Activated effector memory CD4-positive, alpha-beta T cell treated with anti-CD3 and anti-CD28 coated beads, Interleukin-2, amount 50 U/mL, for 16 hours (primary cell): ENCODE measurements at regions not wholly inside any gene's neighbourhood (a gene's known extent, or its start where the extent isn't known, plus 50 kb on each side); places are given as distances from the start of the nearest gene placed in this dataset.
"Not testable (repeated sequence)": the region's sequence is repeated elsewhere in the genome, so short reads cannot be mapped to it uniquely, and the experiment has no call there.

ENCODE experiments used
- DNase-seq: peaks from one replicate; pipeline ENCODE4 v3.0.0-alpha.2; 2020

DNA sequence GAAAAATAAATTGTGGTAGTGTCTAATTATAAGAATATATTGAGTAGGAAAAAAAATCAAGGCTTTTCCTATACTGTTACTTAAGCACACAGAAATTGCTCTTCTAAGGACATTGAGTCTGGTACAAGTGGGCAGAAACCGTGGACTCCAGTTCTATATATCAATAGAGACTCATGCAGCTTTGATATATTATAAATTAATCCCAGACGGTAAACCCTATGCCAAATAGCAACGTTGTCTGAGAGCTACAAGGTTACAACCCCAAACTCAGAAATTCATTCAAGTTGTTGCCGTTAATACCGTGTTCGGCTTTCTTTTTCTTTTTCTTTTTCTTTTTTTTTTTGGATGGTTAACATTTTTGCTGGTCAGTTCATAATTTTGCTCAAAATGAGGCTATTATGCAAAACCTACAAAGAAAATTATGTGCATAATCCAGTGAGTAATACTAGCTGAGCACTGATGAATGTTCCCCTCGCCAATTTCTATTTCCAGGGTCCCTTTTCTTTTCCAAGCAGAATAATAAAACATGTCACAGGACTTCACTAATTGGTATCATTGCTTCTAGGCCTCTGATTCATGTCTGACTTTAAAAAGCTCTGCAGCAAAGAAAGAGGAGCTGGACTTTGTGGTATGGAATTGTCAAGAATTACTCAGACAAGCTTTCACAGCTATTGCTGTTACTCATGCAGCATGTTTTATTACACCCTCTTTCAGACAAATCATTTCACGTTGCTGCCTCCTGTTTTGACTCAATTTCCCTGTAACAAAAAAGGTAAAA lies 737.7 kb downstream of the NLGN4X start:
- no peak for DNase-seq

DNA sequence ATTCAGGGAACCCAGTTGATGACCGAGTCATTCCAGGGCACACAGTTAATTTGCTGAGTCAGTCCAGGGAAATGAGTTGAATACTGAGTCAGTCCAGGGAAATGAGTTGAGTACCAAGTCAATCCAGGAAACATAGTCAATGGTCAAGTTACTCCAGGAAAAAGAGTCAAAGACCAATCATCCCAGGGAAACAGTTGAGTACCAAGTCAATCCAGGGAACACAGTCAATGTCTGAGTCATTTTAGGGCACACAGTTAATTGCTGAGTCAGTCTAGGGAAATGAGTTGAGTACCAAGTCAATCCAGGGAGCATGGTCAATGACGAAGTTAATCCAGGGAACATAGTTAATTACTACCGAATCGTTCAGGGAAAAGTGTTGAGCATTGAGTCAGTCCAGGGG lies 754.4 kb downstream of the NLGN4X start:
- DNase-seq = no peak

GRCh38 chrX:5458300-5458842 lies 770.3 kb downstream of the NLGN4X start:
- DNase-seq = no peak

GRCh38 chrX:5449323-5449722 lies 779.3 kb downstream of the NLGN4X start:
- no peak for DNase-seq

DNA sequence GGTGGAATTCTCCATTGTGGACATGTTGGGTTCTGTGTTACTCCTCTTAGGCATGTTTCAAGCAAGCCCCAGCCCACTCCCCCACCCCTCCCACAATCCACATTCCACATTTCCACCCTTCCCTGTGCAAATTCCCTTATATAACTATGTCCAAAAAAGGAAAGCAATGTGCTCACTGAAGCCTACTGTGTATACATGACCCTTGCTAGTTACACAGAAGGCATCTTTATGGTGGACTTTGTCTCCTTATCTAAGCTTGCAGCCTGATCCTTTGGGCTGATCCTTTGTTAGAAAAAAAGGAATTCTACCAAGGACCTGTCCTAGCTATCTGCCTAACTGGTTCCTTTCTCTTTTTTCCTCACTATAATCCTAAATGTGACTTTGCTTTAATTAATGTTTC lies 796.8 kb downstream of the NLGN4X start:
- DNase-seq = no peak

- DNase-seq = no peak
Observed at GRCh38 chrX:5425119-5425518, 803.5 kb downstream of the NLGN4X start.

- no peak for DNase-seq
Observed at GRCh38 chrX:5417381-5417780, 811.3 kb downstream of the NLGN4X start.

- no peak for DNase-seq
Observed at GRCh38 chrX:5415738-5416137, 812.9 kb downstream of the NLGN4X start.

DNA sequence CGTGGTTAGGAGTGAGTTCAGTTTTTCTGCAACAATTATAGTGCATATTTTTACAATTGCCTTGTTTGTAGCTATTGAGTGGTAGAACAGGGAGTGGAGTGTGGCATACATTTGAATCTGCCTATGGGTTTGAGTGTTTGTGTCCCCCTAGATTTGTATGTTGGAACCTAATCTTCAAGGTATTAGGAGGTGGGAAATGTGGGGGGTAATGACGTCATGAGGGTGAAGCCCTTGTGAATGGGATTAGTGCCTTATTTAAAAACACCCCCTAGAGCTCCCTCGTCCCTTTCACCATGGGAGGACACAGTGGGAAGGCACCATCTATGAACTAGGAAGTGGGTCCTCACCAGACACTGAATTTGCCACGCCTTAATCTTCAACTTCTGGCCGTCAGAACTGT lies 819.6 kb downstream of the NLGN4X start:
- DNase-seq = no peak

- no peak for DNase-seq
Observed at GRCh38 chrX:5402461-5402860, 826.2 kb downstream of the NLGN4X start.

GRCh38 chrX:5399403-5399802 lies 829.3 kb downstream of the NLGN4X start:
- no peak for DNase-seq

DNA sequence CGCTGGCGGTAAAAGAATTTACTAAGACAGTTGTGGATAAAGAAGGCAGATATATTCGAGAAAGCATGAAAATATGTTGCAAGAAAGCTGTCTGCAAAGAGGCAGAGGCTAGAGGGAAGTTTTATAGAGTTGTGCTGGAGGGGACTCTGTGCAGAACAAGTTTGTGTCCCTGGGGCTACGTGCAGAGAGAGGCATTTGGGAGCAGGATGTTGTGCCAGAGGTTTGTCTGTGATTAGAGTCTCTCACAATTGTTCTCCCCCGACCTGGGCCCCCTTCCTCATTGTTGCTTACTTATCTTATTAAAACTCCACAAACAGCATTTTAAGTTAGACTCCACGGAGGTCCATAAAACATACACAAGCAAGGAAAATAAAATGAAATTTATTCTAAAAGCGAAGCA lies 831.3 kb downstream of the NLGN4X start:
- DNase-seq = no peak

DNA sequence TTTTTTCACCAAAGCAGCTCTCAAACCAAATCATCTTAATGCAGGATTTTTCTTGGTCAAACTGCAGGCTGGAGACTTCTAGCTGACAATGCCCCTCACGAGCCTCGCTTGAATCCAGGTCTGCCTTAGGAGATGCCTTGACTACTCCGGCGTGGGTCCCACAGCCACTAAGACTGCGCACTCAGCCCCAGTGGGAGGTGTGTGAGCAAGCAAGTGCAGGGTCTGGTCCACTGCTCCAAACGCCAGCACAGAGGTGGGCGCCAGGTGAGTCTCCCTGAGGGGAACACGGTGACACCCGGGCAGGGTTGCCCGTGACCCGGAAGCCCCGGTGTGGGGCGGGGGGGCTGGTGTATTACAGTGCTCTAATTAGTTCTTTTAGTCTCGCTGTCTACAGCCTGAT lies 838.3 kb downstream of the NLGN4X start:
- DNase-seq = no peak

DNA sequence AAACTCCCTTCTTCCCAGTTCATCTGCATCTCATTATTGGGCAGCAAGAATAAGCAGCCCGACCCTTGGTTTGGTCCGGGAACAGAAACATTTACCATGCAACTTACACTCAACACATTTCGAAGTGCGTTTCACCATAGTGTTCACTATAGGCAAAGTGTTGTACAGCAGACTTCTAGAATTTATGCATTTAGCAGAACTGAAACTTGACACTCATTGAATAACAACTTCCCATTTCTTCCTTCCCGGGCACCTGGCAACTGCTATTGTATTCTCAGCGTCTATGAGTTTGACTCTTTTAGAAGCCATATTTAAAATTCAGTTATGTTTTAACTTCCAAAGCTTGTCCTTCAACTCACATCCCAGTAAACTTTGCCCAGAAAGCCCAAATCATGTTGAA lies 840.6 kb downstream of the NLGN4X start:
- no peak for DNase-seq

GRCh38 chrX:5380426-5380825 lies 848.2 kb downstream of the NLGN4X start:
- no peak for DNase-seq

- no peak for DNase-seq
Observed at GRCh38 chrX:5341902-5342301, 886.8 kb downstream of the NLGN4X start.

DNA sequence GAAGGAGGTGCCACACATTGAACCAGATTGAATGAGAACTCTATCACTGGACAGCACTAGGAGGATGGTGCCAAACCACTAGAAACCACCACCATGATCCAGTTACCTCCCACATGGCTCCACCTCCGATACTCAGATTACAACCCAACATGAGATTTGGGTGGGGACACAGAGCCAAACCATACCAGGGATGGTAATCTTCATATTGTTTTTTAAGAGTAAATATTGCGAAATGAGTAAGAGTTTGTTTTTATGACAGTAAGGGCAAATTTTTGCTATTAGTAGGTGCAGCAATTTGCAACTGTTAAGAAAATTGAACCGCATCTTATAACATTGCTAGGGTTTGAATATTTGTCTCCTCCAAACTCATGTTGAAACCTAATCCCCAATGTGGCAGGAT lies 891.5 kb downstream of the NLGN4X start:
- DNase-seq = no peak

GRCh38 chrX:5324546-5324945 lies 904.1 kb downstream of the NLGN4X start:
- no peak for DNase-seq

DNA sequence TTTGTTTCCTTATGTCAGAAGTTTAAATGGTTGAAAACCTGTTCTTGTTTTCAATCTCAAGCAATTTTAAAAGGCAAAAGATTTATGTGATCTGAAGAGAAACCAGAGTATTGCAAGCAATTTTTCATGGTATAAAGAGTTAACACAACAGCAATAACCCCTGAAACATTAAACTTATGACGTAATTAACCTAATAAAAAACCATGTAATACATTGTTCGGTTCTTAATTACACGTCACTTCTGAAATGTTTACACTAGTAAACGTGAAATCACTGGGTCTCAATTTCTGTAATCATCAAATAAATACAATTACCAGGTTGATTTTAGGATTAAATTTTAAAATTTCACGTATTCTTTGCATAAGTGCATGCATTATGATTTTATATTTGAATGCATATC lies 914.5 kb downstream of the NLGN4X start:
- DNase-seq = no peak

DNA sequence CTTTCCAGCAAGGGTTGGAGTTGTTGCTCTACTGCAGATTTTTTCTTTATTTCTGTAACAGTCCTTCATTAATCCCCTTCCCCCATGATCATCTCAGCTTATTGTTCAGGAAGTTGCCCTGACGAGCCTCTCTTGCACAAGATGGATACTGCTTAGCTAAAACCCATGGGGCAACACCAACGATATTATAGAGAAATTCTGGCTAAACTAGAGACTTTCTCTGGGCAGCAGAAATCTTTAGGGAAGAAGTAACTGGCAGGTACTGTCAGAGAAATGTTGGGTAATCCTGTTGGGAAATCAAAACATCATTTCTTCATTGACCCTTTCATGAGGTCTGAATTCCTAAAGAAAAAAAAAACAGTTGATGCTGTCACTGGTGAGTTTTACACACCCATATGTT lies 921.3 kb downstream of the NLGN4X start:
- no peak for DNase-seq

- no peak for DNase-seq
Observed at GRCh38 chrX:5306654-5307121, 922.0 kb downstream of the NLGN4X start.

DNA sequence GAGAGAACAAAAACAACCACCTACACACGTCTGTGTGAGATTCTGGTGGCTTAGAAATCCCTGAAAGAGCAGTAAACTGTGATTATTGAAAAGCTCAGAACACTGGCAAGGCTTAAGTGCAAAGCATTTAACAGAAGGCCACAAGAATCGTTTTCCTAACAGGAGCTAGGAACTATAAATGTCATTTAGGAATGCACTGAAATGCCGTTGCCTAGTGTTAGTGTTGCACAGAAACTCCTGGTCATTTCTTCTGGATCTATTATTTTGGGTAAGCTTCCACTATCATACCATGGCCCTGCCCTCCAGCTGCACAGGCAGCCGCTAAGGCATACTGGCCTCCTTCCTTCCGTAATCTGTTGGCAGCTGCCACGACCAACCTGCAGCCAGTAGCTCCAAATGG lies 923.2 kb downstream of the NLGN4X start:
- no peak for DNase-seq

DNA sequence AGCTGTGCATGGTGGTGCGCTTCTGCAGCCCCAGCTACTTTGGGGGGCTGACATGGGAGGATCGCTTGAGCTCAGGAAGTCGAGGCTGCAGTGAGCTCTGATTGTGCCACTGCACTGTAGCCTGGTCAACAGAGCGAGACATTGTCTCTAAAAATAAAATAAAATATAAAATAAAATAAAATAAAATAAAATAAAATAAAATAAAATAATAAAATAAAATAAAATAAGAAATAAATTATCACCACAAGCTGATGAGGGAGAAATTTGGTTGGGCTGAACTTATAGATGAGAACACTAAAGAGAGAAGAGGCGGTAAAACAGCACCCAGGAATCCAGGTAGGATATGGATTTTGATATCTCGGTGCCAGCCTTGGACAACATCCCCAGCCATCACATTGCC lies 933.7 kb downstream of the NLGN4X start:
- no peak for DNase-seq

GRCh38 chrX:5290635-5291034 lies 938.0 kb downstream of the NLGN4X start:
- DNase-seq = no peak

DNA sequence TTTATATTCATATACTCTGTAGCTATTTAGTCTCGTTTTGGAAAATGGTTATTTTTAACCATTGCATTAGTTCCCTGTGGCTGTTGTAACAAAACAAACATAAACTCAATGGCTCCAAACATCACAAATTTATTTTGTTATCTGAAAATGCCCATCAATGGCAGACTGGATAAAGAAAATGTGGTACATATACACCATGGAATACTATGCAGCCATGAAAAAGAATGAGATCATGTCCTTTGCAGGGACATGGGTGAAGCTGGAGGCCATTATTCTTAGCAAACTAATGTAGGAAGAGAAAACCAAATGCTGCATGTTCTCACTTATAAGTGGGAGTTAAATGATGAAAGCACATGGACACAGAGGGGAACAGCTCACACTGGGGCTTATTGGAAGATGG lies 938.7 kb downstream of the NLGN4X start:
- DNase-seq = not testable (repeated sequence)
